HG03025 (cell line): ENCODE measurements at regions not wholly inside any gene's neighbourhood (a gene's known extent, or its start where the extent isn't known, plus 50 kb on each side); places are given as distances from the start of the nearest gene placed in this dataset.
"Not testable (repeated sequence)": the region's sequence is repeated elsewhere in the genome, so short reads cannot be mapped to it uniquely, and the experiment has no call there.

Experiments
- ATAC-seq: cut with Tn5 transposase; IDR thresholded peaks from one replicate; pipeline ENCODE4 v1.9.1; 2021; ENCODE audit warnings: mild to moderate bottlenecking, moderate library complexity; ENCODE audit not compliant: unreplicated experiment, low FRiP score

DNA sequence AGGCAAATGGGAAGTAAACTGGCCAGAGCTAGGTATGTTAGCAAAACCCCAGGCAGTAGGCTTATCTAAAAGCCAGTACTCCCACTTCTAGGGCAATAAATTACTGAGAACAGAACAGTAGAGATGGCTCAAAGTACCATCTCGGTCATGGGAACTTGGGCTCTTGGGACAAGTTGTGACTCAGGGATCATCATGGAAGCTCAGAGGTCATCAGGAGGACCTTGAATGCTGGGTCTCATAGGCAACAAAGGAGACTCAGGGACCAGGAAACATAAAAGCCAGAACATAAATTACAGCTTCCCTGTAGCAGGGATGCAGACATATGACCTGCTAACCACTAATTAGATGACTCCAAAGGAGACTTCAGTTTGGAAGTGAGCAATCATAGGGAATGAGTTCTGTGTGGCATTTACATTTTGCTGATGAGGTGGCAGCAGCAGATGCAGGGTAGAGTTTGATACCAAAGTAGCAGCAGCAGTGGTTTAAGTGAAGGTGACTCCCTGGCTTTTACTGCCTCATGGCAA lies 97.6 kb upstream of the SCAF11 start:
- no peak for ATAC-seq

DNA sequence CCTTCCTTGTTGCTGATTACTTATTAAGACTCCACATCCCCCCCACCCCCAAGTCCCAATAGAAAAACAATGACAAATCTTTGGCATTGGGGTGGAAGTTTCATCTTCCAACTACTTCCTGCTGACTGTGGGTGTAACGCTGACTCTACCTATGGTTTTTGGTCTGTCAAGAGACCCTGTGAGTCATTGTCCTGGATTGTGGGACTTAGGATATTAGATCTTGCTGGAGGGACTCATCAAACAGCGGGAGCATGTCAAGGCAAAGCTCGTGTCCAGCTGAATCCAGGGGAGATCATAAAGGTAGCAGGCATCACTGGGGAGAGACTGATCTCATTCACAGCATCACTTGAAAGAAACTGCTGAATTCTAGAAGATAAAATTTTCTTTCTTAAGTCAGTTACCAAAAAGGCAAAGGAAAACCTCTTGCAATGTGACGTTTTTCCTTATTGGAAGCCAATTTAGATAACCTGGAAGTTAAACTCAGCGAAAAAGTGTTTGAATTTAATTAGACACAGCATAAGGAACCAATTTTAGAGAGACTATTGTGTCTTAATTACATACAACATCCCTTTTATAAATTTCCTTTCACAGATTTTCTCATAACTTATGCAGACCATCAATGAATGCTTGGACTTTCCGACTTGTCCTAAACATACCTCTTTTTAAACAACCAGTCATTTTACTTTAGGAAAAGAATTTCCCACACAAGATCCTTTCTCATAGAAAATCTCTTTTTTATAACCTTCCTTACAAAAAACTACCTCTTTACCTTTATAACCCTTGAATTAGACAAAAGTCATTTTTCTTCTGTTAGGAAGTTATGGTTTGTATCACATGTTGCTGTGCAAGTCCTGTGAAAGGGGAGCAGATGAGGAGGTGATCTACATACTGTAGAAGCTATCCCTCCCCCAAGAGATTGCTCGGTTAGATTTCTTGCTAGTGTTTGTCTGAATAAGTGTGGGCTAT lies 94.6 kb upstream of the SCAF11 start:
- no peak for ATAC-seq

DNA sequence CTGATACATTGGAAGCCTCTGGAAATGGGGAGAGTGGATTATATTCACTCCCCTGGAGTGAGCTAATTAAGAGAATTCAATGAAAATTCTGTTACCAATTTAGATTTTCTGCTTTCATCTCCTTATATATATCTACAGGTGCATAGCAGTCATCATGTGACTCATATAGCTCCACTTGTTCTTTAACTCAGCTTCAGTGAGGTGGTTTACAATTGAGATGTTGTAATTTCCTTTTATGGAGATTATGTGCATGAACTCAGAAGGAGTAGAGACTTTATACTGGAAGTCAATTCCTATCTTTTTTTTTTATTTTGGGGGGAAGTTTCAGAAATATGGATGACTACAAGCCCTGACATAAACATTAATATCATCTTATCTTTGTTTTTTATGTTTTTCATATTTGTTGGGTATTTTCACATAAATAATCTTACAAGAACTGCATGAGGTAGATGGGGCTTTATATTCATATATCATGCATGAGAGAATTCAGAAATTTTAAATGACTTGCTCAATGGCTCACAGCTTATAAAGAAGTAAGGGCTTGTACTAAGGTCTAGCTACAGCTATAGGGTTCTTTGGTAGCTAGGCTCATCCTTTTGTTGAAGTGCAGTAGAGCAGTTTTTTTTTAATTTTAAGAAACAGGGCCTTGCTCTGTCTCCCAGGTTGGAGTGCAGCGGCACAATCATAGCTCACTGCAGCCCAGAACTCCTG lies 92.3 kb upstream of the SCAF11 start:
- no peak for ATAC-seq

DNA sequence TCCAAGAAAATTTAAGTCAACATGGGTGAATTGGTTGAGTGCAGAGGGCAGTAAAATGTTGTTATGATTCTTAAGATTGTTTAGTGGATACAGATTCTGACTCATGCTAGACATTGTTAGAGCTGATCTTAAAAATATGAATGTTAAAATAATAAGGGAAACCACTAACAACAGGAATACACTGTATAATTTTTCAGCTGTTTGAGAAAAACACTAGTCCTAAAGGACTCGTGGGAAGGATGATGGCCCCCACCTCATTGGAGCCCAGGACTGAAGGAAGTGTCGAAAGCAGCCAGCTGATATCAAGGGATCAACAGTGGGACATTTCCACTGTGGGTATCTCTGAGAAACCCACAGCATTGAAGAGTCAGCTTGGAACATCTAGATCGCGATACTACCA lies 82.9 kb upstream of the SCAF11 start:
- no peak for ATAC-seq

DNA sequence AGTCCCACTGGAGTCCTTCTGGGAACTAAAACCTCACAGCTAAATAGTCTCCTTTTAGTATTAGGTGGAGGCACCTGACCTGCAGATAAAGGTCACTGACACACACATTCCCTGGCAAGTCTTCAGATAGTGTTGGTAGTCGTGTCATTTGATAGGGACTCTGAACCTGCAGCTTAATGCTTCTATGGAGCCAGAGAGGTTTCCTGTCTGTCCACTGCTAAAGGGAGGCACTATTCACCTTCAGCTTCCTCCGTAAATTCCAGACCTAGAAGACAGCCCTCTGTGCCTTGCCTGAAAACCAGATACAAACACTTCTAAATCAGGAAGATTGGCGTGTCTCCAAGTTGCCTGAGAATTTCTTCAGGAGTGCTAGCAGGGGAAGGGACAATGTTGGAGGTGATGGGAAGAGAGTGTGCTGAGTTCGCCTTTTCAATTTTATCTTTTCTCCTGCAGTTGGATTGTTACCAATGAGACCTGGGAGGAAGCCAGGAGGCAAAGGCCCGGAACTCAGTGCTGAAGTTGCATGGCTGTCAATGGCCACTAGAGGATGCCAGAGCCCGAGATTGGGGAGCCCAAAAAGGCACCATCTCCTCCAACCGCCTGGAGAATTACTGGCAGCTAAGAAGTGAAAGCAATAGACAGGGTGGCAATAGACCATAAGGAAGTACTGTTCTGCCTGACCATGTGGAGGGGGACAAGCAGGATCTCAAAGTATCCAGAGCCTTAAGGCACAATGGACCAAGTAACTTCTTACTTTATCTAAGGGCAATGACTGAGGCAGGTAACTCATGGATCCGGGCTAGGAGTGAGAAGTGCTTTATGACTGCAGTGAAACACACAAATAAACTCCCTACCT lies 81.6 kb upstream of the SCAF11 start:
- peak; percentile 95 for ATAC-seq

DNA sequence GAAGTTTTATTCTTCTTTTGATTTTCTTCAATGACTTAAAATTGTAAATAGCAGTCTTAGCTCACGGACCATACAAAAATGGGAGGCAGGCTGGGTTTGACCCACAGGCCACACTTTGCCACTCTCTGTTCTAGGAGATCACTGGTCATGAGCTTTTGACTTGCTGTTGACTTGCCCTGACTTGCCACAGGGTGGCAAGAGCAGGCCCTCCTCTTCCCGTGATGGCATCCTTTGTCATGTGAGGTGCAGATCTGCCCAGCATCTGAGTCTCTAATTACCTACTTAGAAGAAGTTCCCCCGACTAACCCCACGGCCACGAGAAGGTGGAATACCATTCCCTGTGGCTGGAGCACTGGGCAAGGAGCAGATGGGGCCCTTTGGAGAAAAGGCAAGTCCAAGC lies 81.0 kb upstream of the SCAF11 start:
- ATAC-seq = no peak

DNA sequence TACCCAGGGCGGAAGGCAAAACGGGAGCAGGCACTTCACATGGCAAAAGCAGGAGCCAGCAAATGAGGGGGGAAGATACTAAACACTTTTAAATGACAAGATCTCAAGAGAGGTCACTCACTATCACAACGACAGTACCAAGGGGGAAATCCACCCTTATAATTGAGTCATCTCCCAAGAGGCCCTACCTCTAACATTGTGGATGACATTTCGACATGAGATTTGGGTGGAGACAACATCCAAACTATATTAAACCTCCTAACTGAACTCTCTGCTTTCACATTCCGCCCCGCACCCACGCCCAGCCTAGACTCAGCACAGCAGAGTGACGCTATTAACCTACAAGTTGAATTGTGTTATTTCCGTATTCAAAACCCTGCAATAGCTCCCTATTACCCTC lies 76.7 kb upstream of the SCAF11 start:
- no peak for ATAC-seq

DNA sequence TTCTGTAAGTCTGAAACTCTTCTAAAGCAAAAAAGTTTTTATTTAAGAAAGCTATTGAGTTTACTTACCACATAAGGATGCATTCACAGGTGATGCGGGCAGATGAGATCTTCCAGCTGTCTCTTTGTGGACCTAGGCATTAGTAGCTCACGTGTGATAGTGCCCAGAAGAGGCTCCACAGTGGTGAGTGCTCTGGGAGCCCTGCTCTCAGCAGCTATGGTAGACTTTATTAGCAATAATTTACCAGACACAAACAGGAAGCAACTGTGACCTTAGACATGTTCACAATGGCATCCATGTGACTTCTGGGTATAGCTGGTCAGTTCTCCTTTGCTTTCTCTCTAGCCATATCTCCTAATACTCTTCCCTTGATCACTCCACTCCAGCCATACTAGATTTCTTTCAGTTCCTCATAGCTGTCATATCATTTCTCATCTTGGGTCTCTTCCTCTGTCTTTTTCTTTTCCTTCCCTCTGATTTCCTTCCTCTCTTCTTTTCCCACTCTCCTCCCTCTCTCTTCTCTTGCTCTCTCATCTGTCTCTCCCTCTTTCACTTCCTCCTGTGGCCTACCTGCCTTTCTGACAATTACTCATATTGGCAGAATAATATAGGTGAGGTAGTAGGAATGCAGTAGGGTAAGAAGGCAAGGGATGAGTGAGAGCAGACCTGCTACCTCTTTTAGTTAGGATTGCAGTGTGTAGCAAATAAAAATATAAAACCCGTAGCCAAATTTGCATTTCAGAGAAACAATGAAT lies 75.2 kb upstream of the SCAF11 start:
- no peak for ATAC-seq

DNA sequence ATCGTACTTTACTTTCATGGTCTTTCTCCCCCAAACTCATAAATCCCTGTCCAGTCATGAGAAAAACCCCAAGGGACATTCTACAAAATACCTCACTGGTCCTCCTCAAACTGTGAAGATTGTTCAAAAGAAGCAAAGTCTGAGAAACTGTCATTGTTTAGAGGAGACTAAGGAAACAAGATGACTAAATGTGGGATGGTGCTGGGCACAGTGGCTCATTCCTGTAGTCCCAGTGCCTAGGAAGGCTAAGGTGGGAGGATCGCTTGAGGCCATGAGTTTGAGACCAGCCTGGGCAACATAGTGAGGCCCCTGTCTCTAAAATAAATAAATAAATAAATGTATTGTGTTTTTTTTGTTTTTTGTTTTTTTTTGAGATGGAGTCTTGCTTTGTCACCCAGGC lies 74.2 kb upstream of the SCAF11 start:
- no peak for ATAC-seq

DNA sequence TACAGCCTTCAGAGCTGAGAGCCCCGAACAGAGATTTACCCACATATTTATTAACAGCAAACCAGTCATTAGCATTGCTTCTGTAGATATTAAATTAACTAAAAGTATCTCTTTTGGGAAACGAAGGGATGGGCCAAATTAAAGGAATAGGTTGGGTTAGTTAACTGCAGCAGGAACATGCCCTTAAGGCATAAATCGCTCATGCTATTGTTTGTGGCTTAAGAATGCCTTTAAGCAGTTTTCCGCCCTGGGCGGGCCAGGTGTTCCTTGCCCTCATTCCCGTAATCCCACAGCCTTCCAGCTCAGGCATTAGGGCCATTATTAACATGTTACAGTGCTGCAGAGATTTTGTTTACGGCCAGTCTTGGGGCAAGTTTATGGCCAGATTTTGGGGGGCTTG lies 68.3 kb upstream of the SCAF11 start:
- not testable (repeated sequence) for ATAC-seq

DNA sequence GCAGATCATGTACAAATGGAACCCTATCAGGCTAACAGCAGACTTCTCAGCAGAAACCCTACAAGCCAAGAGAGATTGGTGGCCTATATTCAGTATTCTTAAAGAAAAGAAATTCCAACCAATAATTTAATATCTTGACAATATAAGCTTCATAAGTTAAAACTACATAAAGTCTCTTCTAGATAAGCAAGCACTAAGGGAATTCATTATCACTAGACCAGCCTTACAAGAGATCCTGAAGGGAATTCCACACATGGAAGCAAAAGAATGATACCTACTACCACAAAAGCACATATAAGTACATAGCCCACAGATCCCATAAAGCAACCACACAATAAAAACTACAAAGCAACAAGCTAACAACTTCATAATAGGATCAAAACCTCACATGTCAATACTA lies 60.4 kb upstream of the SCAF11 start:
- no peak for ATAC-seq

DNA sequence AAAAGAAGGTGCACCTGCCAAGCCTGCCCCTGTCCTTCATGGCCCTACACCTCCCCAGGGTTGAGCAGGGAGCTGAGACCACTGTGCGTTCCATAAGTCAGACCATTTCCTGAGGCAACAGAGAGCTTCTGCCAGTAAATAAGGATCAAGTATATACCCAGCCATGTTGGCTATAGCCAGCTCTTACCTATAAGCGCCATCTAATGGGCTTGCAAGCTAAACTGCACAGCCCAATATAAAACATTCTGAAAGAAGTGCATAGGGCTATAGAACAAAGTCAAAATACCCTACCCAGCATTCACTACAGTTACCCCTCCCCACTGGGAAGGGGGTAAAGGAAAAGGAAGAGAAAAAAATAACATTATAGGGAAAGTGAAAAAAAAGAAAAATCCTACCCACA lies 59.3 kb upstream of the SCAF11 start:
- ATAC-seq = no peak

DNA sequence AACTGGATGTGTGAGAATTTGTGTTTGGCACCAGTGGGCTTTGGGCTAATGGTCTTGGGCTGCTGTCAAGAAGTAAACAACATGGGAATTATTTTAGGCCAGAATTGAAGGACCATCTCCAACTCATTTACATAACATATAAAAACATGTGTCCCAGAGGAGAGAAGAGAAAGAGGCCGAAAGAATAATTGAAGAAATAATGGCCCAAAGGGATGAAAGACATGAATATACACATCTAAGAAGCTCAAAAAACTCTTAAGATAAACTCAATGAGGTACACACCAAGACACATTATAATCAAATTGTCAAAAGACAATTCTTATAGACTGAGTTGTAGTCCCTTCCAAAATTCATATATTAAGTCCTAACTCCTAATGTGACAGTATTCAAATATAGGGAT lies 56.1 kb upstream of the SCAF11 start:
- no peak for ATAC-seq

DNA sequence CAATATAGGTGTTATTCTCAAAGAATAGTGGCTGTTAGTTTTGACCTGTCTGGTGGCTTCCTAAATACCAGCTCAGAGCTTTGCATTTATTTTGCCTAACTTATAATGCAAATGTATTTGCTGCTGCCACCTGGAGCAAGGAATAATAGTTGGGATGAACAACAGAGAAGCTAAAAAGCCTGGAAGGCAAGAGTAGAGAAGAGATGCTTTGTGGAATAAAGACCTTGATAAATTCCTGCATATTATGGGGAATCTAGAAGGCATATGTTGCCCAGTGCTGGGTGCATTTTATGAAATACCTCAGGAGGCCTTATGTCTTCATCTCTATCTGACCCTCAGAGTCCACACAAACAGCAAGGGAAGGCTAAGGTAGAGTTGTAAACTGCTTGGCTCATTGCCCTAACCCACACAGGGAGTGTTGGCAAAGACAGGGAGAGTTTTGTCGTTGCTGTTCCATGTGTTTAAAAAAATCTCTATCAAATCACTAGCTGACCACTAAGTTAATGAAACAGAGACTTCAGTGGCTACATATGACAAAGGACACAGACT lies 53.7 kb upstream of the SCAF11 start:
- no peak for ATAC-seq
